ENCODE measurements at regions not wholly inside any gene's neighbourhood (a gene's known extent, or its start where the extent isn't known, plus 50 kb on each side); places are given as distances from the start of the nearest gene placed in this dataset.

- no peak for DNase-seq
- no peaks in the 10 kb centered on the region for H3K27me3 ChIP-seq (ENCODE audit: control insufficient read depth, insufficient read depth, low read length, poor library complexity, severe bottlenecking)
- H3K4me3 ChIP-seq (ENCODE audit: low read length): no peak overlapping the region
- peaks cover 4% of the 10 kb centered on the region for H3K4me1 ChIP-seq (ENCODE audit: control insufficient read depth, insufficient read depth, low read length)
- H3K27ac ChIP-seq (ENCODE audit: low read depth, low read length): no peak overlapping the region
- peaks cover 22% of the 10 kb centered on the region for H3K9me3 ChIP-seq (ENCODE audit: control insufficient read depth, low read length)
- H3K36me3 ChIP-seq (ENCODE audit: control insufficient read depth, insufficient read depth, low read length): no peaks in the 10 kb centered on the region
- Mint-ChIP-seq H3K4me3 (no peak overlapping the region), H3K27me3 (ENCODE audit: insufficient read depth) (peaks cover 3% of the 10 kb centered on the region), H3K9me3 (peaks cover 9% of the 10 kb centered on the region), H3K27ac (no peak overlapping the region), H3K4me1 (peaks cover 16% of the 10 kb centered on the region), H3K36me3 (ENCODE audit: low read depth) (no peaks in the 10 kb centered on the region)
- 90 to 94% methylated on average over 4 to 7 of the region's 7 CpGs for WGBS, 2 experiments (ENCODE audit: insufficient coverage in 1 of 2, insufficient read length in 1 of 2)
- TF ChIP-seq CTCF (conservative IDR thresholded peaks at IDR 0.05): no peak
- no peak overlapping the region for H3K9ac ChIP-seq (ENCODE audit: extremely low read depth, low read length, poor library complexity, severe bottlenecking)
Measured at GRCh38 chr15:69871511-69872134, 226.1 kb downstream of the TLE3 start.

GRCh38 chr15:69873807-69874206 lies 223.9 kb downstream of the TLE3 start:
- Histone ChIP-seq H3K9ac (ENCODE audit: extremely low read depth, low read length, poor library complexity, severe bottlenecking) (no peak overlapping the region), H3K9me3 (ENCODE audit: control insufficient read depth, low read length) (peaks cover 13% of the 10 kb centered on the region), H3K4me1 (ENCODE audit: control insufficient read depth, insufficient read depth, low read length) (peaks cover 4% of the 10 kb centered on the region), H3K27ac (ENCODE audit: low read depth, low read length) (no peak overlapping the region), H3K27me3 (ENCODE audit: control insufficient read depth, insufficient read depth, low read length, poor library complexity, severe bottlenecking) (no peaks in the 10 kb centered on the region), H3K36me3 (ENCODE audit: control insufficient read depth, insufficient read depth, low read length) (no peaks in the 10 kb centered on the region), H3K4me3 (ENCODE audit: low read length) (no peak overlapping the region)
- Mint-ChIP-seq H3K36me3 (ENCODE audit: low read depth) (no peaks in the 10 kb centered on the region), H3K4me3 (no peak overlapping the region), H3K27ac (no peak overlapping the region), H3K4me1 (peaks cover 12% of the 10 kb centered on the region), H3K27me3 (ENCODE audit: insufficient read depth) (peaks cover 3% of the 10 kb centered on the region), H3K9me3 (peaks cover 9% of the 10 kb centered on the region)
- no peak for DNase-seq
- TF ChIP-seq CTCF (conservative IDR thresholded peaks at IDR 0.05): no peak
- WGBS, 2 experiments (ENCODE audit: insufficient coverage in 1 of 2, insufficient read length in 1 of 2): 91 to 94% methylated on average over 1 of the region's 1 CpG

DNA sequence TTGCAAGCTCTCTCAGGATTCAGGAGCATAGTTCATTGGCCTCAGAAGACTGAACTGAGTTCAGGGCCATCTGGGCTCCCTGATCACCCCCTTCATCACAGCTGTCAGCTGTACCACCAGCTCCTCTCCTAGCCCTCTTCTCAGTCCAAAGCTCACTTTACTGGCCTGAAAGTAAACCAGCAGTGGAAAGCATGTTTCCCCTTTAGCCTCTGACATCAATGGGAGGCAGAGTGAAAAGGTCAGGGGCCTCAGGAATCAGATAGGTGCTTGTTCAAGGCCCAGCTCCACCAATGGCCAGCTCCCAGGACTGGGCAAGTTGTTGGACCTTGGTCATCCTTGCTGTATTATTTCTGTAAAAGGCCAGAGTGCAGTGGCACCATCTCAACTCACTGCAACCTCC lies 223.4 kb downstream of the TLE3 start:
- Histone ChIP-seq H3K4me3 (ENCODE audit: low read length) (no peak overlapping the region), H3K27me3 (ENCODE audit: control insufficient read depth, insufficient read depth, low read length, poor library complexity, severe bottlenecking) (no peaks in the 10 kb centered on the region), H3K27ac (ENCODE audit: low read depth, low read length) (no peak overlapping the region), H3K4me1 (ENCODE audit: control insufficient read depth, insufficient read depth, low read length) (peaks cover 4% of the 10 kb centered on the region), H3K9me3 (ENCODE audit: control insufficient read depth, low read length) (peaks cover 13% of the 10 kb centered on the region), H3K36me3 (ENCODE audit: control insufficient read depth, insufficient read depth, low read length) (no peaks in the 10 kb centered on the region), H3K9ac (ENCODE audit: extremely low read depth, low read length, poor library complexity, severe bottlenecking) (no peak overlapping the region)
- H3K4me3 Mint-ChIP-seq: no peak overlapping the region
- peaks cover 3% of the 10 kb centered on the region for H3K27me3 Mint-ChIP-seq (ENCODE audit: insufficient read depth)
- peaks cover 9% of the 10 kb centered on the region for H3K9me3 Mint-ChIP-seq
- H3K27ac Mint-ChIP-seq: no peak overlapping the region
- H3K4me1 Mint-ChIP-seq: peaks cover 7% of the 10 kb centered on the region
- DNase-seq: no peak
- TF ChIP-seq CTCF (conservative IDR thresholded peaks at IDR 0.05): no peak
- H3K36me3 Mint-ChIP-seq (ENCODE audit: low read depth): no peaks in the 10 kb centered on the region

Data from endodermal cell (in vitro differentiated cells).